SK-N-SH treated with all-trans-retinoic acid at 6 μM for 48 hours (cell line): ENCODE measurements at regions not wholly inside any gene's neighbourhood (a gene's known extent, or its start where the extent isn't known, plus 50 kb on each side); places are given as distances from the start of the nearest gene placed in this dataset.

Experiments
- ATAC-seq: fragments of 200-7000 bp; cut with Tn5 transposase; 3 replicates; pipeline ENCODE4 v1.9.1; 2020; ENCODE audit warnings: mild to moderate bottlenecking, moderate library complexity
- BACH2 ChIP-seq: fragments of 250-450 bp; sonication (Bioruptor Pico); IDR thresholded peaks from 2 replicates; pipeline ENCODE4 v1.9.0; 2021; ENCODE audit warnings: mild to moderate bottlenecking, borderline replicate concordance
- CSDC2 ChIP-seq: fragments of 250-450 bp; sonication (Bioruptor Pico); IDR thresholded peaks from 2 replicates; pipeline ENCODE4 v1.5.0; 2020; ENCODE audit warnings: mild to moderate bottlenecking, moderate library complexity
- CSRNP3 ChIP-seq: fragments of 250-450 bp; sonication (Bioruptor Pico); IDR thresholded peaks from 2 replicates; pipeline ENCODE4 v1.5.1; 2021; ENCODE audit warnings: mild to moderate bottlenecking, moderate library complexity
- ESRRG ChIP-seq: fragments of 250-450 bp; sonication (Bioruptor Pico); IDR thresholded peaks from 2 replicates; pipeline ENCODE4 v1.6.1; 2021; ENCODE audit warnings: mild to moderate bottlenecking
- GLIS3 ChIP-seq: fragments of 250-450 bp; sonication (Bioruptor Pico); IDR thresholded peaks from 2 replicates; pipeline ENCODE4 v1.5.0; 2020; ENCODE audit warnings: mild to moderate bottlenecking, moderate library complexity
- OSR1 ChIP-seq: fragments of 250-450 bp; sonication (Bioruptor Pico); IDR thresholded peaks from 2 replicates; pipeline ENCODE4 v1.8.0; 2022; ENCODE audit warnings: moderate library complexity, mild to moderate bottlenecking, inconsistent platforms
- PATZ1 ChIP-seq: fragments of 250-450 bp; sonication (Bioruptor Pico); IDR thresholded peaks from 2 replicates; pipeline ENCODE4 v1.8.0; 2020; ENCODE audit warnings: mild to moderate bottlenecking, moderate library complexity, borderline replicate concordance
- POU6F1 ChIP-seq: fragments of 250-450 bp; sonication (Bioruptor Pico); IDR thresholded peaks from 2 replicates; pipeline ENCODE4 v1.8.0; 2021; ENCODE audit warnings: low read depth, mild to moderate bottlenecking, moderate library complexity, borderline replicate concordance
- PPARA ChIP-seq: fragments of 250-450 bp; sonication (Bioruptor Pico); IDR thresholded peaks from 2 replicates; pipeline ENCODE4 v1.5.0; 2020; ENCODE audit warnings: mild to moderate bottlenecking, borderline replicate concordance
- RARB ChIP-seq: fragments of 250-450 bp; sonication (Bioruptor Pico); IDR thresholded peaks from 2 replicates; pipeline ENCODE4 v1.8.0; 2021; ENCODE audit warnings: mild to moderate bottlenecking, moderate library complexity
- TCF4 ChIP-seq: fragments of 250-450 bp; sonication (Bioruptor Pico); IDR thresholded peaks from 2 replicates; pipeline ENCODE4 v1.8.0; 2021; ENCODE audit warnings: mild to moderate bottlenecking, moderate library complexity, borderline replicate concordance
- TOX ChIP-seq: fragments of 250-450 bp; sonication (Bioruptor Pico); IDR thresholded peaks from 2 replicates; pipeline ENCODE4 v1.8.0; 2021; ENCODE audit warnings: mild to moderate bottlenecking, moderate library complexity, borderline replicate concordance
- TSHZ2 ChIP-seq: fragments of 250-450 bp; sonication (Bioruptor Pico); IDR thresholded peaks from 2 replicates; pipeline ENCODE4 v1.5.0; 2020; ENCODE audit warnings: mild to moderate bottlenecking, moderate library complexity
- ZC3H10 ChIP-seq: fragments of 250-450 bp; sonication (Bioruptor Pico); IDR thresholded peaks from 2 replicates; pipeline ENCODE4 v1.5.1; 2021; ENCODE audit warnings: mild to moderate bottlenecking, moderate library complexity
- ZFP3 ChIP-seq: fragments of 250-450 bp; sonication (Bioruptor Pico); IDR thresholded peaks from 2 replicates; pipeline ENCODE4 v1.5.0; 2020; ENCODE audit warnings: mild to moderate bottlenecking, moderate library complexity
- ZFP30 ChIP-seq: fragments of 450-650 bp; formaldehyde crosslinking; IDR thresholded peaks from 2 replicates; pipeline ENCODE4 v1.5.0; 2022; ENCODE audit warnings: mild to moderate bottlenecking, moderate library complexity
- ZNF565 ChIP-seq: fragments of 450-650 bp; formaldehyde crosslinking; conservative IDR thresholded peaks from 2 replicates; pipeline ENCODE4 v1.5.0; 2020; ENCODE audit warnings: low read depth, mild to moderate bottlenecking, moderate library complexity
- ZNF8 ChIP-seq: fragments of 450-650 bp; formaldehyde crosslinking; IDR thresholded peaks from 2 replicates; pipeline ENCODE4 v1.5.0; 2020; ENCODE audit warnings: mild to moderate bottlenecking, moderate library complexity

GRCh38 chr1:104945406-104945805, 1195.7 kb downstream of the AMY1C start:
- TF ChIP-seq ZC3H10 (CRISPR knock-in tag) = no peak
- TF ChIP-seq TOX (CRISPR knock-in tag) = no peak
- TF ChIP-seq POU6F1 (CRISPR knock-in tag) = no peak
- TF ChIP-seq PPARA = no peak
- no peak for TF ChIP-seq ZNF8
- no peak for TF ChIP-seq ZFP30 (CRISPR knock-in tag)
- TF ChIP-seq ZFP3 (CRISPR knock-in tag) = no peak
- no peak for TF ChIP-seq TSHZ2 (CRISPR knock-in tag)
- TF ChIP-seq GLIS3 (CRISPR knock-in tag) = no peak
- TF ChIP-seq OSR1 (CRISPR knock-in tag) = no peak
- TF ChIP-seq ZNF565 (CRISPR knock-in tag) = no peak
- TF ChIP-seq BACH2 (CRISPR knock-in tag) = no peak
- TF ChIP-seq PATZ1 (CRISPR knock-in tag) = no peak
- no peak for TF ChIP-seq CSRNP3 (CRISPR knock-in tag)
- TF ChIP-seq, all 23 proteins: peak for 0

GRCh38 chr1:104946558-104947210, 1197.0 kb downstream of the AMY1C start:
- no peak for ATAC-seq
- no peak for TF ChIP-seq CSDC2
- TF ChIP-seq ZC3H10 (CRISPR knock-in tag) = no peak
- no peak for TF ChIP-seq POU6F1 (CRISPR knock-in tag)
- no peak for TF ChIP-seq RARB (CRISPR knock-in tag)
- TF ChIP-seq TCF4 (CRISPR knock-in tag) = no peak
- TF ChIP-seq ESRRG = no peak
- no peak for TF ChIP-seq CSRNP3 (CRISPR knock-in tag)
- no peak for TF ChIP-seq ZFP30 (CRISPR knock-in tag)
- TF ChIP-seq TSHZ2 (CRISPR knock-in tag) = no peak
- no peak for TF ChIP-seq ZFP3 (CRISPR knock-in tag)
- TF ChIP-seq OSR1 (CRISPR knock-in tag) = no peak
- TF ChIP-seq GLIS3 (CRISPR knock-in tag) = no peak
- TF ChIP-seq ZNF8 = no peak

More at GRCh38 chr1:104945406-104945805, 1195.7 kb downstream of the AMY1C start:
- ATAC-seq = no peak
